HG03175 (cell line): ENCODE measurements at regions not wholly inside any gene's neighbourhood (a gene's known extent, or its start where the extent isn't known, plus 50 kb on each side); places are given as distances from the start of the nearest gene placed in this dataset.

ENCODE experiments used
- ATAC-seq: cut with Tn5 transposase; IDR thresholded peaks from one replicate; pipeline ENCODE4 v1.9.1; 2021; ENCODE audit warnings: mild to moderate bottlenecking, moderate library complexity; ENCODE audit not compliant: unreplicated experiment

DNA sequence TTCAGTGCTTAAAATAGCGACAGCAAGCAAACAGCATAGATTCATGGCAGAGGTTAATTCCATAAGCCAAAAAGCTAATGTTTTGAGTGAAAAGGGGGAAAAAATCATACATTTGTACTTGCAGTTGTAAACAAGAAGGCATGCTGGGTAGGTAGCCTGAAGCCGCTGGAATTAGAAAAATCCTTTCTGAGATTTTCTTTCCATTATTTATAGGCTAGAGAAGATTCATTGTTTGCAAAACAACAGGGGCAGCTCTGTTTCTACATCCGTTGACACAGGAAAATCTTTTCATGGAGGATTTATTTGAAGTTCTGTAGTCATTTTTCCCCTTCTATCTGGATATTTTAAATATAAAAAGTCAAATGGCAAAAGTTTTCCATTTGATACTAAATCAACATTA lies 843.9 kb downstream of the QKI start:
- ATAC-seq = no peak

DNA sequence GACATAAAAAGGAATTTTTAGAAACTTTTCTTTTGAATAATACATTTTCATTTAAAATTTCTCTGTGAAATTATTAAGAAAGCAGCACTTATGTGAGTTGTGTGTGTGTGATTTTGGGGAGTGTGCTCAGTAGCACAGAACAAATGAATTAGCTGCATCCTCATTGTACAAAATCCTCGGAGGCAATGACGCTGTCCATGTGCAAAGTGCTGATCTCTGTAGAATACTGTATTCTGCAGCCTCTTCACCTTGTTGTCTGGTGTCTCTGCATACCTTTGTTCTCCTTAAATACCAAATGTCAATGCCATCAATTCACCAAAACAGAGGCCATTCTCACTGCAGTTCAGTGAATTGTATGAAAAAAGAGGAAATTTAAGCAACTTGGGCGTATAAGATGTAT lies 838.4 kb downstream of the QKI start:
- ATAC-seq = no peak

DNA sequence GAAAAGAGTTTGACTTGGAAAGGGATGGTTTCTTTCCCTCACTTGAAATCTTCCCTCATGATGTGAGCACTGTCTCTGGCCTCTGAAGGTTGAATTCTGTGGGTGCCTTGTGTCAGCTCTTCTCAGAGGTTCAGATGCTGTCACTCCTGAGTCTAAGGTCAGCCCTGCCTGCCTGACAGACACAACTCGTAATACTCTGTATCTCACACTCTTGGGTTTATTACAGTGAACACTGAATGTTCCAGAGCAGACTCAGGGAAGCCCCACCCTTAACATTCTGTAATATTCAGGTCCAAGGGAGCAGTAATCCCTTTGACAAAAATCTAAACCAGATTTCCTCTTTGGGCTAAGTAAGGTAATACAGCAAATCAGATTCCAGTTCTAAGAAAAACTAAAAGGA lies 837.8 kb downstream of the QKI start:
- no peak for ATAC-seq

DNA sequence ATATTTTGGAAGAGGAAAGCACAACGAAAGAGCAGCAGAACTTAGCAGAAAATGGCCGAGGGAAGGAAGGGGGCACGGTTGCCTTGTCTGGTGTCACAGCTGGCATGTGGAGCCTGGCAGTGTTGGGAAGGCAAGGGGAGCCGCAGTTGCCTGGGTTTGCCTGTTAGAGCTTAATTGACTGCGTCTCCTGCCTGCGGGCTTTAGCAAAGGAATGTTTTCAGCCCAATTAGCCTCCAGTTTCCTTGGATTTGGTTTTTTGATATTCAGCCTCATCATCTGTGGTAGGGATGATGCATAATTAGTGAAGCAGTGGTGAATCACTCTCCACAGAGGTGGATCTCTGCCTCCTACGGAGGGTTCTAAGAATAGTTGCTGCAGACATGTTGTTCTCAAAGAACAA lies 832.6 kb downstream of the QKI start:
- no peak for ATAC-seq

DNA sequence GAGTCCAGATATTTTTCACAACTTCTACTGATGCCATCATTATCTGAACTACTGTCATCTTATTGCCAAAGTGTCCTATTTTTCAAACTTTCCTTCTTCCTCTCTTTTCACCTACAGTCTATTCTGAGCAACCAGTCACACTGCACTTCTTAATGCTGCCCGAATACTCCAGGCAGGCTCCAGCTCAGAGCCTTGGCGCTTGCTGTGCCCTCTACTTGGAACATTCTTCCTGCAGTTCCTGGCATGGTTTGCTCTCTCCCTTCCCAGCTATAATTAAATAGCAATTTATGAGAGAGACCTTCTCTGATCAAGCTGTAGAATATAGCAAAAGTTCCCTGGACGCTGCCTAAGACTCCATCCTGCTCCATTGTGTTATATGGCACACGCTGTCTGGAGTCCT lies 831.6 kb downstream of the QKI start:
- no peak for ATAC-seq

DNA sequence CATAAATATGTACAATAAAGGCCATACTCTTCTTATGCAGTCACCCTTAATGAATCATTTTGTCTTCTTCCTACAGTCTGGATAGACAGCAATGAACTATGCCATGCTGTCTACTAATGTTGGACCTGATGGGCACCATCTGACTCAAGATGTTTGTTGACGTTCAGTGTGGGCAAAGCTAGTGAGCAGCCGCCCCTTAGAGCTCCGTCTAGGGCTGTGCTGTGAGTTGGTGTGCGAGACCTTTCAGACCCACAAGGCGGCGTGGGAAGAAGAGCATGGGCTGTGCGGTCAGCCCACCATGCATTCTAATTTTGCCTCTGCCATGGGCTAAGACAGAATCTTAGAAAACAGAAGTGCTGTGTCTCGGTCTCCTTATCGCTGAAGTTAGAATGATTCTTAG lies 829.4 kb downstream of the QKI start:
- no peak for ATAC-seq

DNA sequence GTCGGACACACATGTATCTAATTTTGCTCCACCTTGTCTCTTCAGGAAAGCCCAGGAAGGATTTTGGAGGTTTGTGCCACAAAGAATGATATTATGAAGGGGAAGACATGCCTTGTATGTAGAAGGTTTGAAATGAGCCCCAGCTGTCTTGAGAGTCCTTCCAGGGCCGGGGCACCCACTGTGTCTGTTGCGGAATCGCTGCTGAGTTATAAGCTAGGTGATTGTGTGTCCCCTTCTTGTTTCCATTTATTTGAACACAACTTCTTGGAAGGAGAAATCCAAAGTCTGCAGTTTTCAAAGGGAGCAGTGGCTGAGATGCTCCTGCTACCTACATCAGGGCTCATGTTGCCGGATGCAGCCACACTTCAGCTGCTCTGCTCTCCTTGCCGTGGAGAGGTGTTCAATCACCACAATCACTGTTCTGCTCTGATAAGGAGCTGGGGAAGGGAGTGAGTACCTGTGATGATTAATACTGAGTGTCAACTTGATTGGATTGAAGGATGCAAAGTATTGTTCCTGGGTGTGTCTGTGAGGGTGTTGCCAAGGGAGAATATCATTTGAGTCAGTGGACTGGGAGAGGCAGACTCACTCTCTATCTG lies 828.6 kb downstream of the QKI start:
- ATAC-seq = no peak

DNA sequence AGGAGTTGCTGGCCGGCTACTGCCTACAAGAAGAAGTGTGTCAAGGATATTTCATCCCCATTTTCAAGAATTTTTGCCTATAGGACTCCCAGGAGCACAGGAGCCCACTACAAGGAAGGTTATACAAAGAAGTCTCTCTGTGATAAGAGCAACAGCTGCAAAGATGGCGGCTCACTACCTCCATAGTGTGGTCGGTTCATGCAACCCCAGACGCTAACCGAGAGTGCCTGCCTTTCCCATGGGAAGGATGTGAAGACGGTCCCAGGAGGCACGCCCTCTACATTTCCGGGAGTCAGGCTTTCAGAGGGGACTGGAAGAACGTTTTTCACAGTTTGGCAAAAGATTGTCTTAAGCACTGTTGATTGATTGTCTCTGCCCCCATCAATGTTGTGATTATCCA lies 816.3 kb downstream of the QKI start:
- no peak for ATAC-seq

DNA sequence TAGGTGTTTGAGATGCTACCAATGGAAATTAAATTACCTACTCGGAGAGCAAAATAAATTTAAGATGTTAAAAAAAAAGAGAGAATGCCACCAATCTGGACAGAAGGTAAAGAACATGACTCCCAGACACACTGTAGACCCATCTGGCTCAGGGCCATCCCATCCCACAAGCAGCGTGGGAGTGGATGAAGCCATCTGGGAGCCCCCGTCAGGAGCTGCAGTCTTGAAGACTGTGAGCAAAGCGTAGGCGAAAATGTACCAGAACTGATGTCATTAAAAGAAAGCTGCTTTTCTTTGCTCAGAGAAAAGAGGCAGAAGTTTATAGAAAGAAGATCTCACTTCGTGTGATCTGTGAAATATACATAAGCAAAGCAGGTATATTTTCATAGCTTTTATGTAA lies 815.7 kb downstream of the QKI start:
- no peak for ATAC-seq

DNA sequence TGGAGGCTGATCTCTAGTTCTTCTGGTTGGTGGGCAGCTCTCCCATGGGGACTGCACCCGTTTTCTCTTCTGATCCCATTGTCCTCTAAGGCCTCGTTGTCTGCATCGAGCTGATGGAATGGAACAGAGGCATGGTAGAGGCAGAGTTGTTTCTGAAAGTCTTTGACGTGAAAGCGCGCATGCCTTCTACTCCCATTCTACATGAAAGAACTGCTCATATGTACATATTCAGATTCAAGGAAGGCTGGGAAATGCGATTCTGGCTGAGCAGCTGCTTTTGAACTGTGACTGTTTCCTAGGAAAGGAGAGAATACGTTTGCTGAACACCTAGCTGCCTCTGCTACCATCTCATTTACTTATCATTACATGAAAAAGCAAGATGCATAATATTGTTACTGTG lies 815.2 kb downstream of the QKI start:
- no peak for ATAC-seq

DNA sequence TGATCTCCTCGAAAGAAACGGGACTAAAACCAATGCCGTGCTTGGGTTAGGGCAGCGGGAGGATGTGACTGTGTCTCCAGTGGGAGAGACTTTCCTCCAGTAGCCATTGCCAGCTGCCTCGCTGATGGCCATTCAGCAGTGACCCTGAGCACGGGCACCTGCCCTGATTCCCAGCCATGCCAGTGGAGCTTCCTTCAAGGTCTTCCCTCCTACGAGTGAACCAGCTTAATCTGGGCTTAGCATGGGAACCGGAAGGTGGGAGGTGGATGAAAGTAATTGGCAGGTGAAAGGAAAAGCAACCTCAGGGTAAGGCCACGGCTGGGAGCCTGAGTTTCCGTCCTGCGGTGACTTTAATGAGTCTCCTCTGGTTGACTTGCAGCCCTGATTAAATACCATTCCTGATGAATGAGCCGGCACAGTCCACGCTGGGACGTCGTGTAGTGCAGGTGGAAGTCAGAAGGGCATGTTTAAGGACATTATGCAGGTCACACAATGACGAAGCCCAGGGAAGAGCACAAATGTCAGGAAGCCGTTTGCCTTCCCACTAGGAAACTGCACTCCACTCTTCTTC lies 813.5 kb downstream of the QKI start:
- no peak for ATAC-seq

DNA sequence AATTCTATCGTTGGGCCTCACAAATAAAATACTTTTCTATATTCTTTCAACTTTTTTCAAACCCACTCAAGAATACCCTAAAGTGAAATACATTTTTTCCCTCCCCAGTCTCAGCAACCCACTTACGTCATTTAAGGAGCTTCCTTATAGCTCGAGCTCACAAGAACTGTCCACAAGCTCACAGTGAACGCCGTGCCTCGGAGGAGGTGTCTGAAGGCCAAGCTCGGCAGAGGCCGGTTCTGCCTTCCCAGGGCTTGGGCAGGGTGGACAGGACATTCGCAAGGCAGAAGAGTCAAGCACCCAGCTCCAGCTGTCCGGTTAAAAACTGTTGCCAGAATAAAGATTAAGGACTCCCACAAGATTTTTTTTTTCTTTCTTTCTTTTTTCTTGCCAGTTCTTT lies 802.3 kb downstream of the QKI start:
- no peak for ATAC-seq

DNA sequence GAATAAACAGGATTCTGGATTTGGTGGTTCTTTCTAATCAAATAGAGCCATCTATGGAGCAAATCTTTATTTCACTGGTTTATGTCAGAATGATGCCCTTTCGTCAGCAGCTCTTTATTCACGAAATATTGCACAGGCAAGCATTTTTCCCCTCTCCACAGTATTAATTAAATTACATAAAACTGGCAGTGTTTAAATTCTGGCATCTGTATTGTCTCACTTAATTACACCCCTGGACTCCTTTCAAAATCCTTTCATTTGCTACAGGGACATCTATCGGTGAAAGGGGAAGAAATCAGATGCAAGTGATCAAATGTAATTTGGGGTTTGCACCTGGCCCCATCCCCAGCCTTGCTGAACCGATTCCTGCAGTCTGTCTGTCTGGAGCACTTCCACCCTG lies 801.9 kb downstream of the QKI start:
- ATAC-seq = no peak

DNA sequence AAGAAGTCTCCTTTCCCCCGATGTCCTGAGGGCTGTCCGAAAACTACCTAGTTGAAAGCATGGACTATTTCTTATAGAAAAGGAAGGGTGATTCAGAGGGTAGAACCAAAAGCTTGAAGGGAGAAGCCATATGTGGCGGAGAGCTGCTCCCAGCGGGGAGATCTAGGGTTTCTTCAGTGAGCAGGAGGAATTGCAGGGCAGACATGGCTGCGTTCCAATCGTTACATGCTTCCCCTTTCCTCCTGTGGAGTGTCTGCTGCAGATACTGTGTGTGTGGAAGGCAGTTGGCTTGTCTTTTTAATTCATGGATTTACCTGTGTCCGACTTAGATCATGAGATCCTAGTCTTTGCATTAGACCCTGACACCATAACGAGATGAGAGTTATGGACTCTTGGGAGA lies 799.5 kb downstream of the QKI start:
- ATAC-seq = no peak

DNA sequence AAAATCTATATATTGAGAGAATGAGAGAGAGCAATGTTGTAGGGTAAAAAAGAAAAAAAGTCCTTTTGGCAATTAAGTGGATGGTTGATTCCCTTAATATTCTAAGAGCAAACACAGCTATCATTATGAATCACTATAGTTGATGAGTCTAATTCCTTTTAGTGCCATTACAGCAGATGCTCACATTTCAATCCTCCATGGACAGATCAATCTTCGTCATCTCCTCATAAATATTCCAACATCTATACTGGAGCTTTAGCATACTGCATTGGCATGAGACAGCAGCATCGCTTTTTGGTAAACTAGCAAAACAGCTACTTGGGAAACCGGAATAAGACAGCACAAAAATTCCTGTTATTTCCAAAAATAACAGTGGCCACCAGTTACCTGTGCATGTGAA lies 796.7 kb downstream of the QKI start:
- ATAC-seq = no peak

DNA sequence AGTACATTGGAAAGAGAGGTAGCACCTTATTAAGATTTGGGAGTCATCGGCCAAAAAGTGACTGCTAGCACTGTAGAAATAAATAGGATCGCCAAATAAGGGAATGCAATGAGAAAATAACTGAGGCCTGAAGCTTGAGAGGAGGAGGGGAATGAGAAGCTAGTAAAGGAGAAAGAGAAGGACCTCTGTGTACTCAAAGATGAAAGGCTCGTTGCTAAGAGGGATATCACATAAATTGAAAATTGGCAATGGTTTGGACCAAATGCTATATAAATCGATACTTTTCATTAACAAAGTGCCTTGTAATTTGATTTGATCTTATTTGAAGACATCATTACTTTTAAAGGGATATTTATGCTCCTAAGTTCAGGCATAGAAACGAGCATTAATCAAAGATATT lies 796.3 kb downstream of the QKI start:
- no peak for ATAC-seq

DNA sequence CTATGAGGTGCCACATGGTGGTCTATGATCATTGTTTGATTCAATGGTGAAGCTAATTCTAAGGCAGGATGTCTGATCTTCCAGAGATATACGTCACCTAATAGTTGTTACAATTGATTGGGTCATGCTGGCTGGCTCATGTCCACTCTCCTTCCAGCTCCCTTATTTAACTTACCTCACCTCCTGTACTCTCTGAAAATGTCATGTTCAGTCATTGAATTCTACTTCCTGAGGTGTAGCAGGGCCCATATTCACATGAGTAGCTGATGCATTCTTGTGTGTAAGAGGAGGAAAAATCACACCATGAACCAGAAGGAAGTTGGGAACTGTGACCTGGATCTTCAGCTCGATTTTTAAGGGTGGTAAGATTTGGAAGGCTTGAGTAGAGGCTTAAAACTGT lies 795.8 kb downstream of the QKI start:
- no peak for ATAC-seq

DNA sequence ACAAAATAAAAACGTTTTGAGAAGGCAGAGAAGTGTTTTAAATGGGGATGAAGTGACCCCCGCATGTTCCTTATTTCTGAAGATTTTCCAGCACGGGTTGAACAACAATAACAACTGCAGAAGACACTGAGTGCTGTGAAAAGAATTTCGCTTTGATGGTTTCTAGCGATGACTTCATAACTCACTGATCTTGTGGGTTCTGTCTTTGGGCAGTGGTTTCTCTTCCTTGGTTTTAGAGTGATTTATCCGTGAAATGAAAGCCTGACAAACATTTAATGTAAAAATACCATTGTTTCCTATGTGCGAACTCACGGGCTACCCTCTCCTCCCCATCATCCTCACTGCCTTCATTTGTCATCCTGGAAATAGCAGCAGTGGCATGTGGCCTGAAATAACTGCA lies 793.9 kb downstream of the QKI start:
- no peak for ATAC-seq

DNA sequence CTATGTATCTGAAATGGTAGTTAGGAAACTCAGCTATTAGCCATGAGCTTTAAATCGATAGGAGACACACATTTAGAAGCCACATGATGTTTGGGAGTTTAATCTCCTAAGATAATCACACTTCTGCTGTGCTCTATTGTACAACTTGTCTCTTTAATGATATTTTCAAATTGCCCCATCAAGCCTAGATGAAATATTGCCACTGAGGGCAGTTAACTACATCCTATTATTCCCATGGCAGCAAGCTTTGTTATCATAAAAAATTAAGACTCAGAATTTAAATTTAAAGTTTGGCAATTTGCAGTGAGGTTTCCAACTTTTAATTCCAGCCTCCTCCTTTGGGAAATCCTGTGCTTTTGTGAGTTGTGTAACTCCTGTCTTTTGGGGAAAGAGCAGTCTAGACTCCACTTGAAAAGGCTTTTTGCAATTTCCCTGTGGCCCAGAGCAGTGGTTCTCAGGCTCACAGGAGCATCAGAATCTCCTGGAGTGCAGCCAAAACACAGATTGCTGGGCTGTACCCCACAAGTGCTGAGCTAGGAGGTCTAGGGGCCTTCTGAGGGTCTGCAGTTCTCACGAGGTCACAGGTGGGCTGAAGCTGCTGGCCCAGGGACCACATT lies 792.4 kb downstream of the QKI start:
- no peak for ATAC-seq

DNA sequence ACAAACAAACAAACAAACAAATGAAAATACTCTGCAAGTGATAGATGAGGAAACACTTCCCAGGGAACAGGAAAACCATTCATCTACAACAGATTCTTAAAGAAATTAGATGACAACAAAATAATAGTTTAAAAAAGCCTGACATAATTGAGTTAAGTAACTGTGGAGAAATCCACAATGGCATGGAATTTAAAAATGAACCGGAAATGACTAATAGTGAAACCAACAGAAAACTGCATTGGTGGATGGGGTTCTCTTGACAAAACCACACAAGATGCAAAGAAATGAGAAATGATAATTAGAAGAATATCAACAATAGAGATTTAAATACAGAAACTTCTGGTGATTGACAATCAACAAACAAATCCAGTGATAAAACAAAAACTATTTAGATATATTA lies 785.6 kb downstream of the QKI start:
- no peak for ATAC-seq

DNA sequence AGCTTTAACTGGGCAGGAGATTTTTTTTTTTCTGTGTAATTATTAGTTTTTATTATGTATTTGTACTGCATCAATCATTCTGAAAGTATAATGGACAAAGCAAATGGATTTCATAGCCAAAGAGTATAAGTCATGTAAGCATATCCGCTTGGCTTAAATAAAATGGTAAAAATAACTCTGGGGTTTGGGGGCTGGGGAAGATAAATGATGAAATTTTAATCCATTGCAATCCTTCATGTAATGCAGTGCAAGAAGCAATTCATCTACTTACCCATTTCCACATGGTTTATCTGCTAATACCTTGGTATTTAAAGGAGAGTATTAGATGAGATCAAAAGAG lies 781.4 kb downstream of the QKI start:
- no peak for ATAC-seq

DNA sequence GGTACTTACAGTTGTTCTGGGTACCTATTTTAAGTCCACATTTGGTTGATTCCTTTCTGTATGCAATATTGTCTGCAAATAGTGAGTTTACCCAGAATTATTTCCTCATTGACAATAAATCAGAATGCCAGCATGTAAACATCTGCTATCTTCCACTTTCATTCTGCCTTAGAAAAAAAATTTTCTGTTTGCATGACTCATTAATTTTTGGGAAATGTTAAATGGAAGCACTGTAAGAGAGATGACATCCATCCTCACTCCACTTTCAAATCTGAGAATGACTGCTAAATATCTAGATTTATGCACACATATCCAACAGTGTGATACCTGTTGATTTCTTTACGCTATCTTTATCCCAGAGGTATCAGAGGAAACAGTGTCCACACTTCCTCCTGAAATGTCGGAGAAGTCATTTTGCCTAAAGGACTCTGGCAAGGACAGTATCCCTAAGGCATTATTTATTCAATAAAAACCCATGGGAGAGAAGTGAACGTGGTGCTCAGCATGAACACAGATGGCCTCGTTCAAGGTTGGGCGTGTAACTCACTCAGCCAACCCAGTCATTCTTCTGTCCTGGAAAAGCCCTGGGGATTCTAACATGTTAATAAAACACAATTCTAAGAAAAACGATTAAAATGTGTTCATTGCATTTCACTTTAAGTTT lies 780.9 kb downstream of the QKI start:
- ATAC-seq = no peak

DNA sequence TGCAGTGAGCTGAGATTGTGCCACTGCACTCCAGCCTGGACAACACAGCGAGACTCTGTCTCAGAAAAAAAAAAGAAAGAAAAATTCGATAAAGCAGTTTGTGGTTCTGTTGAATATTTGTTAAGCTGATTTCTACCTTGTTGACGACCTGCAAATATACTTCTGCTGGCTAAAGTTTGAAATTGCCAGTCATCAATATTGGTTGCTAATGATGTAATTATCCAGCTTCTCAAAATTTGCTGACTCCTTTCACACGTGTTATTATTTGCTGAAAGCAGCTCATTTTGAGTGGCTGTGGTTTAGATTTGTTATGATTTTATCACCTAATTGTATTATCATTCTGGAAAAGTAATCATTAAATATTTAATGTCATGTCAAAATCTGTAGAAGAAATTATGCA lies 774.3 kb downstream of the QKI start:
- ATAC-seq = no peak
